Stimulated activated CD8-positive, alpha-beta memory T cell treated with anti-CD3 and anti-CD28 coated beads, Interleukin-2, amount 100 ng/mL, for 1 hour (primary cell): ENCODE measurements at regions not wholly inside any gene's neighbourhood (a gene's known extent, or its start where the extent isn't known, plus 50 kb on each side); places are given as distances from the start of the nearest gene placed in this dataset.
A peak's percentile ranks its signal among the peaks of the same experiment; 100 is the strongest.
"Not testable (repeated sequence)": the region's sequence is repeated elsewhere in the genome, so short reads cannot be mapped to it uniquely, and the experiment has no call there.

Source experiments
- DNase-seq, 2 donors: peaks; one replicate each; pipeline ENCODE4 v3.0.0-alpha.2; 2020; ENCODE audit warnings: low read depth in 2 of 2

DNA sequence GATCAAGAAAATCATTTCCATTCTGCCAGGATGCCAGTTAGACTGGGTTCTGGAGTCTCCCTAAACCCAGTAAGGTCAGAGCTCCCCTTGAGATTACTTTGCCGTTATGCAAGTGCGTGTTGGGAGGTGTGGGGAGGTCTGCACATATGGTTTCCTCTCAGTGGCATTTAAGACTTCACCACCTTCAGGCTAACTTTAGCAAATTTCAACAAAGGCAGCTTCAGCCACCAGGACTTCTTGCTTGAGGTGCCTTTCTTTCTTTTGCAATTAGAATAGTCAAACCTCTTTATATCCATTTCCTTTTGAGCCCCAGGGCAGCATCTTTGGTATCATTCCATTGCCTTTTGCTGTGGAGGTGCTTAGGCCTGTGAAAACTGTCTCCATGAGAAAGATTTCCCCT, 117.2 kb upstream of the CCND2 start:
- no peak for DNase-seq

DNA sequence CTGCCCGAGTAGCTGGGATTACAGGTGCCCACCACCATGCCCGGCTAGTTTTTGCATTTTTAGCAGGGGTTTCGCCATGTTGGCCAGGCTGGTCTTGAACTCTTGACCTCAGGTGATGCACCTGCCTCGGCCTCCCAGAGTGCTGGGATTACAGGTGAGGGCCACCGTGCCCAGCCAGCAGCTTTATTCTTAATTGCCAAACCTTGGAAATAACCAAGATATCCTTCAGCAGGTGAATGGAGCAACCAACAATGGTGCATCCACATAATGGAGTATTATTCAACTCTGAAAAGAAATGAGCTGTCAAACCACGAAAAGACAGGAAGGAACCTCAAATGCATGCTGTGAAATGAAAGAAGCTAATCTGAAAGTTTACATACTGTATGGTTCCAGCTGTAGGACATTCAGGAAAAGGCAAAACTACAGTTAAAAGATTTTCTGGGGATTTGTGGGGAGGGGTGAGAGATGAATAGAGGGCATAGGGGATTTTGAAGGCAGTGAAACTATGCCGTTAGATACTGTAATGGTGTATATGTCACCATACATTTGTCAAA, 118.8 kb upstream of the CCND2 start:
- no peak for DNase-seq

GRCh38 chr12:4153343-4153892, 120.1 kb upstream of the CCND2 start:
- DNase-seq, result peak in 1 of 2 donors; percentile 49

GRCh38 chr12:4152145-4152795, 121.3 kb upstream of the CCND2 start:
- DNase-seq, result no peak

DNA sequence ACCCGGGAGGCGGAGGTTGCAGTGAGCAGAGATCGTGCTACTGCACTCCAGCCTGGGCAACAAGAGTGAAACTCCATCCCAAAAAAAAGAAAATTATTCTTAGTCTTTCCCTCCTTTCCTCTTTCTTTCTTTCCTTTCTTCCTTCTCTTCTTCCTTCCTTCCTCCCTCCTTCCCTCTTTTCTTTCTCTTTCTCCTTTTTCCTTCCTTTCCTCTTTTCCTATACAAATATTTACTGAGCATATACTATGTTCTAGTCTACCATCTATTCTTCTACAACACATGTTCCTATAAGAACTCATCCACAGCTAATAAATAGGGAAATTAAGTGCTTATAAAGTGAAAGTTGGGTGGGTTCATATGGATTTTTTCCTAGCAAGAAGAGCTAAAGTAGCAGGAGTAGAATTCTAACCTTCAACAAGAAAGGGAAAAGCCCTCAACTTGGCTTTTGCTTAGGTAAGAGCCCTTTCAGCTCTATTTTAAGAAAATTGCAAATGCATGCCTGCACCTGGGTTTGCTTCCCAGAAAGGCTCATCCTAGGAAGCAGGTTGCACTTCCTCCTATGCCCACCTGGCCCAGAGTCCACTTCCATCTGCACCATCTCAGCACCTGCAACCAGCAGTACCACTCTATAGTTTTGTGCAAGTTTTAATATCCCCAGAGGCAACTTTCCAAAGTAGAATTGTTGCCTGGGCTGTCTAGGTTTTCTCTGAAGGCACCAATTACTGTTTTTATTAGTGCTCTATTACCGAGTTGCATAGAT, 122.0 kb upstream of the CCND2 start:
- DNase-seq, result no peak

DNA sequence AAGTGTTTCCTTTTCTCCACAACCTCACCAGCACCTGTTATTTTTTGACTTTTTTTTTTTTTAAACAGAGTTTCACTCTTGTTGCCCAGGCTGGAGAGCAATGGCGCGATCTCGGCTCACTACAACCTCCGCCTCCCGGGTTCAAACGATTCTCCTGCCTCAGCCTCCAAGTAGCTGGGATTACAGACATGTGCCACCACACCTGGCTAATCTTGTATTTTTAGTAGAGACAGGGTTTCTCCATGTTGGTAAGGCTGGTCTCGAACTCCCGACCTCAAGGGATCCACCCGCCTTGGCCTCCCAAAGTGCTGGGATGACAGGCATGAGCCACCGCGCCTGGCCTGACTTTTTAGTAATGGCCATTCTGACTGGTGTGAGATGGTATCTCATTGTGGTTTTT, 123.2 kb upstream of the CCND2 start:
- DNase-seq, result not testable (repeated sequence)

DNA sequence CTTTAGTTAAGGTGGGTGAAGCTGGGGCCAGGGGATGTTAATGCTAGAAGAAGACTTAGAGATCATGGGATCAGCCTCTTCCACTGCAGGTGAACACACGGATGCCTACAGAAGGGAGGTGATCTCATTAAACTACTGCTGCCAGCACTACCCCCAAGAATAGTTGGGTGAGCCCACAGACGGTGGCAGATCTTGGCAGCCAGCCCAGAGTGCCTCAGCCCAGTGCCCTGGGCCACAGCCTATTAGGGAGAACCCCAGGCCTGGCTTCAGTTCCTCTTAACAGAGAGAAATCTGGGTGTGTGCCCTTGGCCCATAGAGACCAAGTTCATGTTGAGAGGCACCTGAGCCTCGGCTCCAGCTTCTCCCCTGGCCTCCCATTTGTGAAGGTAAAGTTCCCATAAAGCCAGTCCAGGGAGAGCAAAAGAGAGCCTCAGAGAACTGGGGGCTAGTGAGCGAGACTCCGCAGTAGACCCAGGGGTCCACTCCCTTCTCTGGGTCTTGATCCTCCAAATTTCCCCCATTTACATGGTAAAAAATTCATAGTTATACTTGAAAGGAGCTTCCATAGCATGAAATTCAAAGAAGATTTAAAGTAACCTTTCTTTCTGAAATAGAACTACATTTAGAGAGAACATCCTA, 125.0 kb upstream of the CCND2 start:
- DNase-seq, result peak in 1 of 2 donors; percentile 18

DNA sequence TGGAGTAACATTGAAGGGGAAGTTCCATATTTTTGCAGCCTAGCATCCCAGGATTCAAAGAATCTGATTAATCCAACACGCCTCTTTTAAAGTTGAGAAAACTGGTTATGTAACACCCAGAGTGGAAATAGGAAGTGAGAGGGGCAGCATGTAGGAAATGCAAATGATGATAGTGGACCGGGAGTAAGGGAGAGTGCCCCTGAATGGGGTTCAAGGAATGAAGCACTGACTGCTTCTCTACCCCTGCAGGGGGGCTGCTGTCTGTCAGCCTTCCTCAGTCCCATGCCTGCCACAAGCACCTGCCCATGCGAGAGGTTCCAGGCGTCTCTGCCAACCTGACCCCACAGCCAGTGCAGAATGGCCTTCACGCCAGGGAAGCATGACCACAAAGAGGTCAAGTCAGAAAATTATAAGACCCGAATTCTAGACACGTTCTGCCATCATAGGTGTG, 126.5 kb upstream of the CCND2 start:
- DNase-seq, result no peak

DNA sequence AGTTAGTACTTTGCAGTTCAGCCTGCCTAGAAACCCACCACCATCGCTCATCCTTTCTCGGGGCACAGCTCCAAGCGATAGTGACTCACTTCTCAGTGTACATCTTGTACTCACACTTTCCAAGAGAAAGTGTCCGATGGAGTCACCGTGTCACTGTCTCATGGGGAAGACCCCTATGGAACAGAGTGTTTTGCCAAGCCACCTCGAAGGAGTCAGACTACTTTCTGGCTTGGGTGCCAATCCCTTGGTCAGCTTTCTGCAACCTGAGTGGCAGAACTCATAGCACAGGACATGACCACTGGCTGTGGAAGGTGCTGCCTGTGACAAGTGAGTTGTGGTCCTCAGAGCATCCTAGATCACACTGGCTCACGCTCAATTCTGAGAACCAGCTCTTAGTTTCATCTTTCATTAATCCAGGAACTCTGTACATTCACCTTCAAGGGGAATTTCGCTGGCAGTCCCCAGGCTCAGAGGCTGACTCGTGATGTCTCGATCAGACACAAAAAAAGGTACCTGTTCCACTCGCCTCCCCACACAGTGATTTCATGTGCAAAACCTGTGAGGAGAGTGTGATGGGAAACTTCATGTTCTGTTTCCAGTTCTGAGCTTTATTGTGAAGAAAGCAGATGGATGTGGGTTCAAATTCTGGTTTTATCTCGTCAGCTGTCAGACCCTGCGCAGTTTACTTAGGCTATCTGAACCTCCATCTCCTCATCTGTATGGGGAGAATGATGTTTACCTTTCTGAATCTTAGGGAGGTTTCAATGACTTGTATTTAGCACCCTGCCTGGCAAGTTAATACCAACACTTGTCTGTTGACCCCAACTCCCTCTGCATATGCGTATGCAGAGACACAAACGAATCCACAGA, 127.3 kb upstream of the CCND2 start:
- peak in 1 of 2 donors; percentile 19 for DNase-seq

DNA sequence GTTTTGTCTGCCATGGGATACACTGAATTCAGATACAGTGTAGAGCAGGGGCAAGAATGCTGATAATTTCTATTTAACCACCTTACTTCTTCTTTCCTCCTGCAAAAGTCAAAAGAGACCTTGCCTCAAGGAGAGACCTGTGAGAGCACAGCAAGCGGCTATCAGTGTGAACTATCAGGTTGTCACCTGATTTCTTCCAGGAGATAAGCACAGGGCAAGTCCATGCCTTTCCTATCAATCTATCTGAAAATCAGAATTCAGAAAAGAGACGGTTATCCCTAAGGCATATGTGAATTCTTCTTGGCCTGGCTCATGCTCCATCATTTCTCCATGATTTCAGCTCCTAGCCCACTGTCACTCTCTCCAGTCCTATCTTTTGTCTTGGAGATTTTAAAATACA, 128.9 kb upstream of the CCND2 start:
- no peak for DNase-seq

DNA sequence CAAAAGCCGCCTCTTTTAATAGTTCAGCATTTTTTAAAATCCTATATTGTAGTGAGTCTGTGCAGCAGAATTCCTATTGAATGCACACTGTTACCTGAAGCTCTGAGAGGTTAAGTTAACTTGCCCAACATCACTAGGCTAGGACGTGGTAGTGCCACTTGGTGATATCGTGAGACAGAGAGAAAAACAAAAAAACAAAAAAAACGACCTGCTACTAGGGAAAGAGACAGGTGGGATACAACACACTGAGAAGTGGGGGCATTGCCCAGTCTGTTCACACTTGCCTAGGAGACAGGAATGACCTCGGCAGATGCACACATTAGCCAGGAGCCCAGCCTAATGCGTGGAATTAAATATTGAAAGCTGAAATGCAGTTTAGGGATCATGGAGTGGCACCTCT, 129.7 kb upstream of the CCND2 start:
- DNase-seq, result no peak

DNA sequence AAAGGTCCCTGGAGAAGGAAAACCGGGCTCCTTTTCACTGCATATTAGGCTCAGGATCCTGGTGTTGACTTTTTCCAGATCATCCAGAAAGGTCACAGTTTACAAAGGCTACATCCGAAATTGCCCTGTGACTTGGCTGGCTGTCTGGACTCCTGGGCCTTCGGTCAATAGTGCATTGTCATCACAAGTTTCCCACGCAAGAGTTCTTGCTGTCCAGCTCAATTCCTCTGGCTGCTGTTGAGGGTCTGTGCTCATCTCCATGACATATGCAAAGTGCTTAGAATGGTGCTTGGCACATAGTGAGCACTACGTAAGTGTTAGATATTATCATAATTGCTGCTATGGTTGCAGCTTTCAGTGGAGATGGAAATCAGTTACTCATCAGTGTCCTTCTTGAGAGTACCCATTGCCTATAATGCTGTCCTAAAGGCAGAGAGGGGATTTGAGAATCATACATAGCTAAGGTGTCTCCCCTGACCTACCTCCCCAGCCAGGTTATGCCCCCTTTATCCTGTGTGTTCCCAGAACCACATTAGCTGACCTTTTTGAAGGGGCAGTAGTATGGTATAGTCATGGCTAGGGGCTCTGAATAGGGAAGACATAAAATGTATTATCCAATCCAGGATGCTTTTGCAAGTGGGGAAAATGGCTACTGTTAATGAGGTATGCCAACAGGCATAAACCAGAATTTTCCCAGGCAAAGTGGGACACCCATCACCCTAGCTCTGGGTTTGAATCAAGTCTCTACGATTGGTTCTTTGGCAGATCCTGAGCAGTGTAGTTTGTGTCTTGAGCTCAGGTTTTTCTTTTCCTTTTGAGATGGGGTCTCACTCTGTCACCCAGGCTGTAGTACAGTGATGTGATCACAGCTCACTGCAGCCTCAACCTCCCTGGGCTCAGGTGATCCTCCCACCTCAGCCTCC, 132.0 kb upstream of the CCND2 start:
- no peak for DNase-seq

DNA sequence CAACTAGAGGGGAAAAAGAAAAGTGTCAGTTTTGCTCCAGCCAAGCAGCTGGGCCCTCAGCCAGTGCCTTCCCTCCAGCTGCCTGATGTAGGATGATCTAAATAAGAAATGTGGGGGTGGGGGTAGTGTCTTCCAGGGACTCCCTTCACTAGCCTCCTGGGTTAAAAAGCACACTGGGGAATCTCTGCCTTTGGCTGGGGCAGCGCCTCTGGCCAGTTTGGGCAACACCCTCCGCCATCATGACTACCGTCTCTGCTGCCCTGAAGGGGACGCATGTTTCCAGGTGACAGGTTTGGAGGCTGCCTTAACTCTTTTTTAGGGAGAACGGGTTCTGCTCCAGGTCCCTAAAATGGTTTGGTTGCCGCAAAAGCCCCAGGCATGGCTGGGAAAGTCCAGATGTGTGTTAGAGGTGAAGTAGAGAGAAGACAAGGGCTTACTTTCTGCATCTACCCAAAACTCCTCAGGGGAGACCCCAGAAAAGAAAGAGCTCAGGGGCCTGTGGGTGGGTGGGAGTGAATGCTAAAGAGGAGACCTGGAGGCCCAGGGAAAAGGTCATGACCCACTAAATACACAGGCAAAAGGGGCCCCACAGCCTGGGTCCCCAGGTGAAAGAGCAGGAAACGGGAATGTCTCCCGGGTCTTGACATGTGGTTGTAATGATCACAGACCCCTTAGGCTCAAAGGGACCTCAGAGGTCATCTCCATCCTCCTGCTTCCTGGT, 132.8 kb upstream of the CCND2 start:
- DNase-seq, result no peak

- no peak for DNase-seq
These were observed 134.4 kb upstream of the CCND2 start for GRCh38 chr12:4139191-4139590.

GRCh38 chr12:4138532-4138931, 135.0 kb upstream of the CCND2 start:
- not testable (repeated sequence) for DNase-seq

GRCh38 chr12:4138051-4138450, 135.5 kb upstream of the CCND2 start:
- DNase-seq, result no peak

GRCh38 chr12:4137441-4137840, 136.1 kb upstream of the CCND2 start:
- no peak for DNase-seq

GRCh38 chr12:4137015-4137414, 136.5 kb upstream of the CCND2 start:
- no peak for DNase-seq

GRCh38 chr12:4135919-4136605, 137.5 kb upstream of the CCND2 start:
- no peak for DNase-seq
